ENCODE measurements at regions not wholly inside any gene's neighbourhood (a gene's known extent, or its start where the extent isn't known, plus 50 kb on each side); places are given as distances from the start of the nearest gene placed in this dataset.

DNA sequence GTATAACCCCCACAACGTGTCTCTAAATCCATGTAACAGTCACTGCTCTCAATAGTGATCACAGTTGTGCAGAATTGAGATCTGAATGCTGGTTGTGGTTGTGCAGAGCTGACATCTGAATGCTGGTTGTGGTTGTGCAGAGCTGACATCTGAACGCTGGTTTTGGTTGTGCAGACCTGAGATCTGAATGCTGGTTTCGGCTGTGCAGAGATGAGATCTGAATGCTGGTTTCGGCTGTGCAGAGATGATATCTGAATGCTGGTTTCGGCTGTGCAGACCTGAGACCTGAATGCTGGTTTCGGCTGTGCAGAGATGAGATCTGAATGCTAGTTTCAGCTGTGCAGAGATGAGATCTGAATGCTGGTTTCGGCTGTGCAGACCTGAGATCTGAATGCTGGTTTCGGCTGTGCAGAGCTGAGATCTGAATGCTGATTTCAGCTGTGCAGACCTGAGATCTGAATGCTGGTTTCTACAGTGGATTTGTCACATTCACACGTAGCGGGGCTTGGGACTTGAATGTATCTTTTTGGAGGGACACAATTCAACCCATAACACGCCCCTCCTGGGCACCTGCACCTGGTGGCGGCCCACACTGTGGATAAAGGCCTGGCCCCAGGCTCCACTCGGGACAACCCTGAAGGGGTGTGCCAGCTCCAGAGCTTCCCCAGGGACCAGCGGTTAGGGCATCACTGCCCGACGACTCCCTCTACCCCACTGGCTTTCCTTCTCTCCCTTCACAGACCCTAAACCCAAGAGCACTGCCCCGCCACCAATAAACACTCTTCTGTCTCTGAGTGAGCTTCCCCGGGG, 51.1 kb upstream of the SLC66A3 start:
- H3K36me3 ChIP-seq (ENCODE audit: control insufficient read depth in 2 of 4, insufficient read depth in 4 of 4, low read length in 3 of 4), result no peaks in the 10 kb centered on the region
- no peaks in the 10 kb centered on the region for H3K4me1 ChIP-seq (replicated peaks in 1 of 4; ENCODE audit: control insufficient read depth in 3 of 4, insufficient read depth in 4 of 4, low read length in 3 of 4)
- H2BK120ac ChIP-seq (replicated peaks; ENCODE audit: low read depth, low read length), result no peak overlapping the region
- no peak for FAIRE-seq
- H3K14ac ChIP-seq (ENCODE audit: insufficient read length), result no peak overlapping the region
- no peak overlapping the region for H3K23ac ChIP-seq (ENCODE audit: insufficient read length)
- ChIA-PET POLR2A (ENCODE audit: partially characterized antibody) (no interaction called here), CTCF (ENCODE audit: partially characterized antibody) (interaction anchor here (0.6 to 9.8 kb wide), 6 partner anchors 18 to 331 kb away, joined by 3 to 84 read pairs (median 4); a partner anchor contains a TSS)
- H2AK5ac ChIP-seq (ENCODE audit: low read depth, low read length), result no peak overlapping the region
- no peak overlapping the region for H3K4ac ChIP-seq (replicated peaks; ENCODE audit: insufficient read length, low read depth, low read length)
- DNase-seq (ENCODE audit: low read depth in 1 of 2, low spot score in 2 of 2), result no peak
- whole genome bisulfite sequencing, 2 experiments (ENCODE audit: extremely low coverage in 1 of 2, insufficient coverage in 1 of 2, insufficient read length in 1 of 2, insufficient replicate concordance in 2 of 2, low coverage in 1 of 2, low lambda C conversion rate in 2 of 2, missing lambda C conversion rate in 1 of 2), result 91% methylated on average over 15 of the region's 18 CpGs; no CpG with 5 or more reads in 1 of the 2 experiments
- no peak overlapping the region for H3K4me3 ChIP-seq (ENCODE audit: extremely low read depth in 1 of 4, insufficient read depth in 2 of 4, low read depth in 3 of 4, low read length in 4 of 4)
- H4K5ac ChIP-seq (ENCODE audit: insufficient read length, low read depth, low read length), result no peak overlapping the region
- H3K9ac ChIP-seq (replicated peaks in 1 of 4; ENCODE audit: extremely low read depth in 1 of 4, low read depth in 3 of 4, low read length in 3 of 4), result no peak overlapping the region
- no peaks in the 10 kb centered on the region for H3K79me2 ChIP-seq (ENCODE audit: control insufficient read depth in 1 of 2, insufficient read depth in 2 of 2, low read length in 2 of 2)
- no peaks in the 10 kb centered on the region for H3K23me2 ChIP-seq (ENCODE audit: low read depth, low read length)
- no peak overlapping the region for H3K27ac ChIP-seq (ENCODE audit: low read depth, low read length)
- no peaks in the 10 kb centered on the region for H3K9me3 ChIP-seq (ENCODE audit: insufficient read depth in 2 of 2, low read depth in 1 of 2, low read length in 1 of 2)
- H3K18ac ChIP-seq (ENCODE audit: extremely low read depth, low read length), result no peak overlapping the region; the same call in 1 of the 2 replicates
- H2BK12ac ChIP-seq (ENCODE audit: low read depth, low read length), result no peak overlapping the region
- H3K79me1 ChIP-seq (ENCODE audit: low read depth, low read length), result no peaks in the 10 kb centered on the region
- H3K56ac ChIP-seq (replicated peaks; ENCODE audit: insufficient read length, low read depth, low read length), result no peak overlapping the region
- H2BK20ac ChIP-seq (ENCODE audit: low read length), result no peak overlapping the region
- no peak overlapping the region for H4K91ac ChIP-seq (replicated peaks; ENCODE audit: insufficient read length, low read length)
- TF ChIP-seq, protein P1, sequence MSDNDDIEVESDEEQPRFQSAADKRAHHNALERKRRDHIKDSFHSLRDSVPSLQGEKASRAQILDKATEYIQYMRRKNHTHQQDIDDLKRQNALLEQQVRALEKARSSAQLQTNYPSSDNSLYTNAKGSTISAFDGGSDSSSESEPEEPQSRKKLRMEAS (IDR thresholded peaks at IDR 0.05), result no peak
- TF ChIP-seq POU5F1 (IDR thresholded peaks at IDR 0.05; ENCODE audit: low read depth, low read length), result no peak
- no peak for TF ChIP-seq CHD1 (IDR thresholded peaks at IDR 0.05; ENCODE audit: low read depth, low read length)
- no peak for TF ChIP-seq ZNF274 (IDR thresholded peaks at IDR 0.05; ENCODE audit: borderline replicate concordance, extremely low read depth, low read length)
- TF ChIP-seq HDAC2 (IDR thresholded peaks at IDR 0.05; ENCODE audit: borderline replicate concordance in 1 of 2, low read depth in 2 of 2, low read length in 2 of 2), result no peak
- TF ChIP-seq RFX5 (IDR thresholded peaks at IDR 0.05; ENCODE audit: borderline replicate concordance, low read depth, low read length), result no peak
- TF ChIP-seq YY1 (IDR thresholded peaks at IDR 0.05; ENCODE audit: low read depth, low read length), result no peak
- no peak for TF ChIP-seq EGR1 (IDR thresholded peaks at IDR 0.05; ENCODE audit: borderline replicate concordance, low read depth, low read length)
- TF ChIP-seq SP1 (IDR thresholded peaks at IDR 0.05; ENCODE audit: low read depth, low read length), result no peak
- no peak for TF ChIP-seq HDAC6 (IDR thresholded peaks at IDR 0.05; ENCODE audit: low read depth, low read length)
- no peak overlapping the region; the same call in 1 of the 2 replicates for H4K8ac ChIP-seq (ENCODE audit: extremely low read depth, insufficient read depth, low read length)
- no peak overlapping the region for H2BK5ac ChIP-seq (ENCODE audit: low read depth, low read length)
- no peaks in the 10 kb centered on the region for H3K27me3 ChIP-seq (replicated peaks in 1 of 4; ENCODE audit: control insufficient read depth in 3 of 4, extremely low read depth in 1 of 4, insufficient read depth in 3 of 4, low read length in 3 of 4)
- H3K4me2 ChIP-seq (ENCODE audit: insufficient read depth in 1 of 2, low read depth in 2 of 2, low read length in 2 of 2), result no peak overlapping the region
- H2BK15ac ChIP-seq (ENCODE audit: low read length), result no peak overlapping the region
- peak overlapping the region; percentile 53; the same call in 1 of the 2 replicates for H2AFZ ChIP-seq (ENCODE audit: low read length)
- H4K20me1 ChIP-seq (replicated peaks in 1 of 2; ENCODE audit: control insufficient read depth in 1 of 2, insufficient read depth in 2 of 2, low read length in 2 of 2), result no peaks in the 10 kb centered on the region

All from H1 (cell line).